Duodenal mucosa (tissue), 2 donors: ENCODE measurements at regions not wholly inside any gene's neighbourhood (a gene's known extent, or its start where the extent isn't known, plus 50 kb on each side); places are given as distances from the start of the nearest gene placed in this dataset.
"Not testable (repeated sequence)": the region's sequence is repeated elsewhere in the genome, so short reads cannot be mapped to it uniquely, and the experiment has no call there.

Source experiments
- H3K27ac ChIP-seq: one replicate; pipeline ENCODE4 v1.7.0; 2013; ENCODE audit warnings: low read depth, low read length
- H3K27me3 ChIP-seq, 2 donors: one replicate each; pipeline ENCODE4 v1.7.0; 2013; ENCODE audit warnings: low read length in 2 of 2, control low read depth in 1 of 2; ENCODE audit not compliant: insufficient read depth in 2 of 2, control insufficient read depth in 1 of 2
- H3K36me3 ChIP-seq, 2 donors: one replicate each; pipeline ENCODE4 v1.7.0; 2013; ENCODE audit warnings: low read length in 2 of 2, control low read depth in 1 of 2; ENCODE audit not compliant: insufficient read depth in 2 of 2, control insufficient read depth in 1 of 2
- H3K4me1 ChIP-seq, 2 donors: one replicate each; pipeline ENCODE4 v1.7.0; 2013; ENCODE audit warnings: low read length in 2 of 2, control low read depth in 1 of 2; ENCODE audit not compliant: insufficient read depth in 2 of 2, control insufficient read depth in 1 of 2
- H3K4me3 ChIP-seq, 2 donors: one replicate each; pipeline ENCODE4 v1.7.0; 2013; ENCODE audit warnings: low read length in 2 of 2, low read depth in 1 of 2
- H3K9ac ChIP-seq, 2 donors: one replicate each; pipeline ENCODE4 v1.7.0; 2013; ENCODE audit warnings: low read length in 2 of 2, low read depth in 1 of 2
- H3K9me3 ChIP-seq, 2 donors: one replicate each; pipeline ENCODE4 v1.7.0; 2013; ENCODE audit warnings: low read length in 2 of 2, control low read depth in 1 of 2; ENCODE audit not compliant: control insufficient read depth in 1 of 2

DNA sequence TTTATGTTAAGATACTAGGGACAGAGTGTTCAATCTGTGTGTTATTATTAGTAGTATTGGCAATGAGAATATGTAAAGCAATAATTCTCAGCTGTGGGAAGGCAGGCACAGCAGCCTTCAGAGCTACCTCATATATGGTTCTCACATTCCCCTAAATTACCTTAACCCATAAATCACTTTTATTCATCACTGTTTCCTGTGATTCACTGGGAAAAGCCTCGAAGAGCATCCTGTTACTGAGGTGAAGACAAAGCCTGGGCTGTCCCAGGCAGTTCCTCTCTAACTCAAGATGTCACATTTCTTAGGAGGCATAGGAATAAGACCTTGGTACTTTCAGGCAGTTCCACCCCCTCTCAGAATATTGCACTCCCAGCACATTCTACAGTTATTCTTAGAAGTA, 965.7 kb downstream of the NCAM2 start:
- H3K9ac ChIP-seq: no peak overlapping the region
- H3K27ac ChIP-seq: no peak overlapping the region
- H3K4me1 ChIP-seq: no peaks in the 10 kb centered on the region
- H3K27me3 ChIP-seq: no peaks in the 10 kb centered on the region
- peaks cover 13 to 28% of the 10 kb centered on the region in 2 donors for H3K9me3 ChIP-seq
- H3K4me3 ChIP-seq: no peak overlapping the region
- no peaks in the 10 kb centered on the region for H3K36me3 ChIP-seq

DNA sequence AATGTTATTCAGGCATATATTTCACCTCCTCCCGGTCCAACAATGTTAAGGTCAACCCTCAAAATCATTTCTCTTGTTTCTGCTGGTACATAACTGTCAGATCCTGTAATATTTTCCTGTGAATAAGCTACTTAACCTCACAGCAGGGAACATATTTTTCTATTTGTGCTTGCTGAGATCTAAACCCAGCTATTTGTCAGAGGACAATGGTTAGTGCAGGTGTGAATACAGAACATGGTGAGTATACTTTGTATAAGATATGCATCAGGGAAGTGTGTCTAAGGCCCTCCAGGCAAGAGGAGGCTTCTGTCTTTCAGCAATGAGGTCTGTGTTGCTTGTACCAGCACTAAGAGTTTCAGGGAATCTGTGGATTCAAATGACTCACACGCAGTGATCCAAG, 970.6 kb downstream of the NCAM2 start:
- no peak overlapping the region for H3K27ac ChIP-seq
- no peaks in the 10 kb centered on the region for H3K4me1 ChIP-seq
- H3K9me3 ChIP-seq: peaks cover 14 to 21% of the 10 kb centered on the region in 2 donors
- no peak overlapping the region for H3K9ac ChIP-seq
- no peaks in the 10 kb centered on the region for H3K36me3 ChIP-seq
- no peaks in the 10 kb centered on the region for H3K27me3 ChIP-seq
- no peak overlapping the region for H3K4me3 ChIP-seq

DNA sequence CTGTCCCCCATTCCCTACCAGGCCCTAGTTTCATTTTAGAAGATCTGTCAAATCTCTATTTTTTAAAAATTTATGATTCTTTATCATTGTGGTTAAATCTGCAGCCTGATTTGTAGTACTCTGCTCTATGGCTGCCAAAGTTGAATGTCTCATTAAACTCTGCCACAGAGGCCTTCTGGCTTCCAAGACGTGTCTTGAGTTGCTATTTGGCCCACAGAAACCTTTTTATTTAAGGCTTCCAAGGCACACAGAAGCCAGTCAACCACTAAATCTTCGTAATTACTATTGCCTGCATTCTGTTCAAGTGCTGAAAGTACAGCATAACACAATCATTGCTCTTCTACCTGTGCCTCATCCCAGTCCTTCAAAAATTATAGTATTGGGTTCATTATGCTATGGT, 971.0 kb downstream of the NCAM2 start:
- no peak overlapping the region for H3K4me3 ChIP-seq
- no peaks in the 10 kb centered on the region for H3K4me1 ChIP-seq
- no peak overlapping the region for H3K9ac ChIP-seq
- H3K27me3 ChIP-seq: no peaks in the 10 kb centered on the region
- peaks cover 11 to 19% of the 10 kb centered on the region in 2 donors for H3K9me3 ChIP-seq
- no peaks in the 10 kb centered on the region for H3K36me3 ChIP-seq
- H3K27ac ChIP-seq: no peak overlapping the region

DNA sequence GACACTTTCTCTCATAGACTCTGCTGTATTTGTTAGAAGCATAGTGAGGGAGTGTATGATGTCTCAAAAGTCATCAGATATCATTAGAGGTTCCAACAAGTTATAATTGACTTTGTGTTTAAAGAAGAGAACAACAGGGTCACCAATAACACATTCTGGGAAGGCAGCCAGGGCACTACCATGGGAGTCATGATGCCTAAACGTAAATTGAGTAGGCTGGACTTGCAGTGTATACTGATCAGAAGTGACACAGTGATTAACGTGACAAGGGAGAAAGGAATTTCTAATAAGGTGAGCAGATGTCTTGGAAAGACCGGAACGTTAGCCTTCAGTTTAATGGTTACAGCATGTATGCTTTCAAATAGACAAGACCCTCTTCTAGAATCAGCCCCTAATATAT, 973.2 kb downstream of the NCAM2 start:
- H3K4me1 ChIP-seq: no peaks in the 10 kb centered on the region
- H3K9ac ChIP-seq: no peak overlapping the region
- peaks cover 11 to 12% of the 10 kb centered on the region in 2 donors for H3K9me3 ChIP-seq
- H3K27ac ChIP-seq: no peak overlapping the region
- no peaks in the 10 kb centered on the region for H3K36me3 ChIP-seq
- H3K27me3 ChIP-seq: no peaks in the 10 kb centered on the region
- H3K4me3 ChIP-seq: no peak overlapping the region

DNA sequence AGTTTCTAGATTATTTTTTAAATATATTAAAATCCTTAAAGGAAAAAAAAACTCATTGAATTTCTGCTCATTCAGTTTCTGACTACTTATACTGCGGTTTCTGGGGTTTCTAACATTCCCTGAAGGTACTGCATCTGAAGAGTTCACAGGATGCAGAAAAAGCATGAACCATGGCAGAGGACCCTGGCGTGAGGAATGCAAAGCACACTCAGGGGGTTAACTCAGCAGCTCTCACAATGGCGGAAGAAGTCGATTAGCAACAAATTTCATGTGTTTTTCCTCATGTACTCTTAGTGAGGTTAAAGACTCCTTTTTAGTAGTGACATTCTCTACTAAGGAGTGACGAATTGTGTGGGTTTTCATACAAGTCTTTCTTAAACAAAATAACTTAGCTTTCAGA, 975.6 kb downstream of the NCAM2 start:
- peaks cover 5 to 9% of the 10 kb centered on the region in 2 donors for H3K9me3 ChIP-seq
- no peaks in the 10 kb centered on the region for H3K36me3 ChIP-seq
- H3K27ac ChIP-seq: no peak overlapping the region
- H3K9ac ChIP-seq: no peak overlapping the region
- H3K4me3 ChIP-seq: no peak overlapping the region
- H3K27me3 ChIP-seq: no peaks in the 10 kb centered on the region
- no peaks in the 10 kb centered on the region for H3K4me1 ChIP-seq

DNA sequence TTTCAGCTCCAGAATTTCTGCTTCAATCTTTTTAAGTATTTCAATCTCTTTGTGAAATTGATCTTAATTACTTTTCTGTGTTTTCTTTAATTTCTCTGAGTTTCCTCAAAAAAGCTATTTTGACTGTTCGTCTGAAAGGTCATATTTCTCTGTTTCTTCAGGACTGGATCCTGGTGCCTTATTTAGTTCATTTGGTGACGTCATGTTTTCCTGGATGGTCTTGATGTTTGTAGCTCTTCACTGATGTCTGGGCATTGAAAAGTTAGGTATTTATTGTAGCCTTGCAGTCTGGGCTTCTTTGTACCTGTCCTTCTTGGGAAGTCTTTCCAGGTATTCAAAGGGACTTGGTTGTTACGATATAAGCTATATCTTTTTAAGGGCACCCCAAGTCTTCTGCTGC, 998.7 kb downstream of the NCAM2 start:
- Histone ChIP-seq H3K27me3 (no peaks in the 10 kb centered on the region), H3K4me3 (no peak overlapping the region)

DNA sequence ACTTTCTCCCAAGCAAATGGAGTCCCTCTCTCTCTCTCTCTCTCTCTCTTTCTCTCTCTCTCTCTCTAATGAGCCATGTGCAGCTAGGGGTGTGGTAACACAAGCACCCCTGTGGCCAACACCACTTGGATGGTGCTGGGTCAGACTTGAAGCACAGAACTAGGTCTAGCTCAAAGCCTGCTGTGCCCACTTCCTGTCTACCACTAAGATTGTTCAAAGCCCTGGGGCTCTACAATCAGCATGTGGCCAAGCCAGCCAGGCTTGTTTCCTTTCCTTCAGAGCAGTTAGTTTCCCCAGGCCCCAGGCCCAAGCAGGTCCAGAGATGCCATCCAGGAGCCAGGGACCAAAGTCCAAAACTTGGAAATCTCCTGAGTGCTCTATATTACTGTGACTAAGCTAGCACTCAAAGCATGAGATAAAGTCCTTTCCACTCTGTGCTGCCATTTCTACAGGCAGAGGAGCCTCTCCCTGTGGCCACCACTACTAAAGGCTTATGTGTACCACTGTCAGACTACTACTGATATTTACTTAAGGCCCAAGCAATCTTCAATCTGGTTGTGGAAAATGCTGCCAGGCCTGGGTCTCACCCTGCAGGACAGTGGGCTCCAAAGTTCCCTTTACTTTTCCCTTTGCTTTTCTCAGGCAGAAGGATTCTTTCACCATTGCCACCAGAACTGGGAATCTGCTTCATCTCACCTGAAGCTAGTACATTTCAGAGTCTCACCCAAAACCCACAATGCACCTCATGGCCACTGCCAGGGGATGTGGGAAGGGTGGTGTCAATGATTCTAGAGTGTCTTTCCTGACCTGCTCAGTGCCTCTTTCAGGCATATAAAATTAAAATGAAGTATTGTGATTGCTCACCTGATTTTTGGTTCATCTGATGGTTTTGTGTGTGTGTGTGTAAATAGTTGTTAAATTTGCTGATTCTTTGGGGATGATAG, 999.5 kb downstream of the NCAM2 start:
- no peaks in the 10 kb centered on the region for H3K27me3 ChIP-seq
- no peak overlapping the region for H3K4me3 ChIP-seq
- no peaks in the 10 kb centered on the region for H3K36me3 ChIP-seq
- peaks cover 3 to 6% of the 10 kb centered on the region in 2 donors for H3K9me3 ChIP-seq
- H3K27ac ChIP-seq: no peak overlapping the region
- H3K4me1 ChIP-seq: no peaks in the 10 kb centered on the region
- no peak overlapping the region for H3K9ac ChIP-seq

More for the DNA sequence above, 998.7 kb downstream of the NCAM2 start:
- peaks cover 3 to 6% of the 10 kb centered on the region in 2 donors for H3K9me3 ChIP-seq
- no peak overlapping the region for H3K27ac ChIP-seq
- H3K9ac ChIP-seq: no peak overlapping the region
- no peaks in the 10 kb centered on the region for H3K36me3 ChIP-seq
- no peaks in the 10 kb centered on the region for H3K4me1 ChIP-seq

DNA sequence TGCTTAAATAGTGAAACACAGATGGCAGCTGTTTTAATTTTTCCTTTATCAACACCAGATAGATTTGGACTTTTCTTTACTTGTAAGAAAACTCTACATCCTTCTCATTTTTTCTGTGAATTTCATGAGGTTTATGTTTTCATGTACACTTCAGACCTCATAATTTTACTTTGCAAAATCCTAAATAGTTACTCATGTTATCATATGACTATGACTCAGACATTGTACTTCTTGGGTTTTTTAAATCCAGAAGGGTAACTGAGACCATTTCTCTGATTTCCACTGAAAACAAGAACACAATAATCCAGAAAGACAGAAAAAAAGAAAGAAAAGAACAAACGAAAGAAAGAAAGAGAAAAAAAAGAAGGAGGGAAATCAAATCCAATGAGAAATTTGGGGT, 1021.6 kb downstream of the NCAM2 start:
- Histone ChIP-seq H3K9me3 (peaks cover 4 to 13% of the 10 kb centered on the region in 2 donors), H3K36me3 (no peaks in the 10 kb centered on the region), H3K27ac (no peak overlapping the region), H3K4me3 (no peak overlapping the region), H3K9ac (no peak overlapping the region), H3K4me1 (no peaks in the 10 kb centered on the region), H3K27me3 (no peaks in the 10 kb centered on the region)

DNA sequence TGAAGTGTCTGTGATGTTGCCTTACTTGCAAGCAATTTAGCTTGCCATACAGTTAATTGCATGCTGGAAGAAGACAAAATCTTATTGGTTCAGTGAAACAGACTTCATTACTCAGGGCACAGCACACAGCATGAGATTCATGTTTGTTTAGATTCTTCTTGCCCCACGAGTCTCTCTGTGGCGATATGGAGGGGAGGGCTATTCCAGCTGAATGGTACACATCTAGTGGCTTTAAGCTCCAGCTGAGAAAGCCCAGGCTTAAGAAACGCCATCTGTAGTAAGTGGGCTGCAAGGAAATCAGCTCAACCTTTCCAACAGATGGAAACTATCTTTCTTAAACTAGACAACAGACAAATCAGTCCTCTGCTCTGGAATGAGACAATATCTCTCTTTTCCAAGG, 1022.0 kb downstream of the NCAM2 start:
- Histone ChIP-seq H3K4me1 (no peaks in the 10 kb centered on the region), H3K27me3 (no peaks in the 10 kb centered on the region), H3K4me3 (no peak overlapping the region), H3K27ac (no peak overlapping the region), H3K9ac (no peak overlapping the region), H3K9me3 (peaks cover 7 to 9% of the 10 kb centered on the region in 2 donors), H3K36me3 (no peaks in the 10 kb centered on the region)

DNA sequence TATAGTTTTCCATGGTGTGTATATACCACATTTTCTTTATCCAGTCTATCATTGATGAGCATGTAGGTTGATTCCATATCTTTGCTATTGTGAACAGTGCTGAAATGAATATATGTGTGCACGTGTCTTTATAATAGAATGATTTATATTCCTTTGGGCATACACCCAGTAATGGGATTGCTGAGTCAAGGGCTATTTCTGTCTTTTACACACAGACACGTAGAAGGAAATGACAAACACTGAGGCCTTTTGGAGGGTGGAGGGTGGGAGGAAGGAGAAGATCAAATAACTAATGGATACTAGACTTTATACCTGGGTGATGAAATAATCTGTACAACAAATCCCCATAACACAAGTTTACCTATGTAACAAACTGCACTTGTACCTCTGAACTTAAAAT, 1025.7 kb downstream of the NCAM2 start:
- not testable (repeated sequence) for H3K9me3 ChIP-seq, H3K4me1 ChIP-seq, H3K27me3 ChIP-seq, H3K36me3 ChIP-seq, H3K9ac ChIP-seq, H3K27ac ChIP-seq, H3K4me3 ChIP-seq
